HEK293 (cell line): ENCODE measurements at regions not wholly inside any gene's neighbourhood (a gene's known extent, or its start where the extent isn't known, plus 50 kb on each side); places are given as distances from the start of the nearest gene placed in this dataset.

Experiments
- CTCF ChIA-PET: fragments of 350-600 bp; formaldehyde crosslinking; extraction: SDS; loops from one replicate; lab custom pipeline; 2021; ENCODE audit warnings: antibody characterized with exemption; lab: Yijun Ruan, JAX
- POLR2A ChIA-PET: fragments of 300-600 bp; formaldehyde crosslinking; extraction: SDS; loops from one replicate; lab custom pipeline; 2020; ENCODE audit warnings: antibody characterized with exemption, inconsistent platforms; lab: Yijun Ruan, JAX
- H3K27ac ChIP-seq: fragments of 200-500 bp; sonication (Bioruptor generic); 2 replicates; pipeline ENCODE4 v1.5.1; 2014; ENCODE audit warnings: low read depth, low read length, control low read depth, inconsistent platforms; ENCODE audit errors: extremely low read depth
- H3K36me3 ChIP-seq, 2 experiments: fragments of 200-500 bp in 1 of 2; sonication (Bioruptor generic) in 1 of 2; 1 replicate in 1 of 2; 2 replicates in 1 of 2; pipeline ENCODE4 v1.5.1; 2014 to 2017; ENCODE audit warnings: inconsistent platforms in 2 of 2, low read length in 2 of 2; ENCODE audit not compliant: control insufficient read depth in 2 of 2, insufficient read depth in 1 of 2
- H3K4me1 ChIP-seq: fragments of 200-500 bp; sonication (Bioruptor generic); 2 replicates; pipeline ENCODE4 v1.5.1; 2014; ENCODE audit warnings: mild to moderate bottlenecking, low read length, inconsistent platforms; ENCODE audit not compliant: control insufficient read depth, insufficient read depth
- H3K4me3 ChIP-seq: 2 replicates; pipeline ENCODE4 v1.5.1; 2011; ENCODE audit warnings: low read depth, mild to moderate bottlenecking, control low read depth, low read length, moderate library complexity
- H3K9me3 ChIP-seq: fragments of 200-500 bp; sonication (Bioruptor generic); 2 replicates; pipeline ENCODE4 v1.5.1; 2014; ENCODE audit warnings: low read depth, low read length, inconsistent platforms; ENCODE audit not compliant: control insufficient read depth, insufficient read depth
- PRDM2 ChIP-seq: fragments of 450-650 bp; formaldehyde crosslinking; IDR thresholded peaks from 2 replicates; pipeline ENCODE4 v1.5.1; 2016; ENCODE audit warnings: missing biosample characterization, missing genetic modification characterization, borderline replicate concordance
- REPIN1 ChIP-seq: fragments of 450-650 bp; formaldehyde crosslinking; IDR thresholded peaks from 2 replicates; pipeline ENCODE4 v1.5.1; 2017; ENCODE audit warnings: missing biosample characterization, missing genetic modification characterization, low read depth
- ZFHX2 ChIP-seq: fragments of 450-650 bp; formaldehyde crosslinking; conservative IDR thresholded peaks from 2 replicates; pipeline ENCODE4 v1.5.1; 2016; ENCODE audit warnings: missing biosample characterization, missing genetic modification characterization
- ZNF10 ChIP-seq: fragments of 450-650 bp; formaldehyde crosslinking; IDR thresholded peaks from 2 replicates; pipeline ENCODE4 v1.5.1; 2017; ENCODE audit warnings: missing biosample characterization, missing genetic modification characterization
- ZNF16 ChIP-seq: fragments of 450-650 bp; formaldehyde crosslinking; IDR thresholded peaks from 2 replicates; pipeline ENCODE4 v1.5.1; 2016; ENCODE audit warnings: low read depth, missing biosample characterization, missing genetic modification characterization
- ZNF184 ChIP-seq: fragments of 450-650 bp; IDR thresholded peaks from 2 replicates; pipeline ENCODE4 v1.5.1; 2018; ENCODE audit warnings: missing biosample characterization, mild to moderate bottlenecking, missing genetic modification characterization
- ZNF19 ChIP-seq: fragments of 450-650 bp; formaldehyde crosslinking; IDR thresholded peaks from 2 replicates; pipeline ENCODE4; 2016; ENCODE audit warnings: missing biosample characterization, missing genetic modification characterization, low read depth
- ZNF23 ChIP-seq: fragments of 450-650 bp; formaldehyde crosslinking; IDR thresholded peaks from 2 replicates; pipeline ENCODE4 v1.5.1; 2016; ENCODE audit warnings: missing biosample characterization, missing genetic modification characterization, borderline replicate concordance
- ZNF248 ChIP-seq: fragments of 450-650 bp; formaldehyde crosslinking; IDR thresholded peaks from 2 replicates; pipeline ENCODE4 v1.5.1; 2017; ENCODE audit warnings: missing biosample characterization, missing genetic modification characterization
- ZNF292 ChIP-seq: fragments of 450-650 bp; formaldehyde crosslinking; IDR thresholded peaks from 2 replicates; pipeline ENCODE4 v1.5.1; 2016; ENCODE audit warnings: low read depth, missing biosample characterization, missing genetic modification characterization, borderline replicate concordance
- ZNF350 ChIP-seq: fragments of 450-650 bp; formaldehyde crosslinking; IDR thresholded peaks from 2 replicates; pipeline ENCODE4 v1.5.0; 2017; ENCODE audit warnings: missing biosample characterization, mild to moderate bottlenecking, missing genetic modification characterization
- ZNF394 ChIP-seq: fragments of 450-650 bp; formaldehyde crosslinking; IDR thresholded peaks from 2 replicates; pipeline ENCODE4 v1.5.1; 2016; ENCODE audit warnings: missing biosample characterization, missing genetic modification characterization, mild to moderate bottlenecking, moderate library complexity, borderline replicate concordance
- ZNF398 ChIP-seq: fragments of 450-650 bp; formaldehyde crosslinking; IDR thresholded peaks from 2 replicates; pipeline ENCODE4 v1.5.1; 2017; ENCODE audit warnings: missing biosample characterization, missing genetic modification characterization
- ZNF473 ChIP-seq: fragments of 450-650 bp; formaldehyde crosslinking; IDR thresholded peaks from 2 replicates; pipeline ENCODE4 v1.5.1; 2017; ENCODE audit warnings: missing biosample characterization, missing genetic modification characterization
- ZNF558 ChIP-seq: fragments of 450-650 bp; formaldehyde crosslinking; IDR thresholded peaks from 2 replicates; pipeline ENCODE4 v1.5.1; 2016; ENCODE audit warnings: missing biosample characterization, missing genetic modification characterization
- ZNF560 ChIP-seq: fragments of 450-650 bp; formaldehyde crosslinking; IDR thresholded peaks from 2 replicates; pipeline ENCODE4 v1.5.1; 2017; ENCODE audit warnings: missing biosample characterization, missing genetic modification characterization, borderline replicate concordance
- ZNF677 ChIP-seq: fragments of 450-650 bp; IDR thresholded peaks from 2 replicates; pipeline ENCODE4 v1.5.0; 2018; ENCODE audit warnings: missing biosample characterization, mild to moderate bottlenecking, missing genetic modification characterization, moderate library complexity
- ZNF768 ChIP-seq: fragments of 450-650 bp; formaldehyde crosslinking; IDR thresholded peaks from 2 replicates; pipeline ENCODE4 v1.5.1; 2018; ENCODE audit warnings: missing biosample characterization, mild to moderate bottlenecking, missing genetic modification characterization
- ZNF837 ChIP-seq: fragments of 450-650 bp; formaldehyde crosslinking; IDR thresholded peaks from 2 replicates; pipeline ENCODE4 v1.5.1; 2016; ENCODE audit warnings: missing biosample characterization, missing genetic modification characterization
- TF ChIP-seq, protein P1 (sequence below): fragments of 450-650 bp; IDR thresholded peaks from 2 replicates; pipeline ENCODE4 v1.5.1; 2018; ENCODE audit warnings: missing biosample characterization, mild to moderate bottlenecking, missing genetic modification characterization

DNA sequence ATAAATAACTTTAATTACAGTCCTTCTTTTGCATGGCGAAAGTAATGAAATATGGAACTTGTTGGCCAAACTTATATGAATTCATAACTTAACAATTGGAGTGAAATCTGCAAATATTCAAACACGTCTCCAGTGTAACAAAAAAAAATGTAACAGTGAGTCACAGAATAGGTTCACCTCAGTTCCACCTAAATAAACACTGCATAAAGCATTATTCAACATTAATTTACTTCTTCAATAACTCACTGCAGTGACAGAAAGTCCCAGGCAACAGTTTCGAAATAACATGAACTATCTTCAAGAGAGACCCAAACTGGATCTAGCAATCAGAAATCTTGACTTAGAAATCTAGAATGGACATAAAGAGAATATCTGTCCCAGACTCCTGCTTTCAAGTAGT, 75.6 kb downstream of the GMNC start (continued):
- no peak for TF ChIP-seq ZNF23 (tag by site-specific recombination)

GRCh38 chr3:190785047-190785446, 77.4 kb downstream of the GMNC start:
- H3K27ac ChIP-seq = no peak overlapping the region
- H3K36me3 ChIP-seq = no peaks in the 10 kb centered on the region
- H3K9me3 ChIP-seq = no peaks in the 10 kb centered on the region
- TF ChIP-seq ZNF10 (peak; percentile 92), ZNF19 (tag by site-specific recombination) (no peak), ZNF394 (tag by site-specific recombination) (no peak), ZNF248 (no peak)
- POLR2A ChIA-PET = no interaction called here
- H3K4me3 ChIP-seq = no peak overlapping the region
- no peaks in the 10 kb centered on the region for H3K4me1 ChIP-seq
- CTCF ChIA-PET = no interaction called here

- no peak overlapping the region for H3K27ac ChIP-seq
- no peaks in the 10 kb centered on the region for H3K36me3 ChIP-seq
- no peaks in the 10 kb centered on the region for H3K4me1 ChIP-seq
- ChIA-PET POLR2A (no interaction called here), CTCF (interaction anchor here (0.6 to 1.0 kb wide), 2 partner anchors 66 to 104 kb away, joined by 3 to 5 read pairs; no protein-coding TSS in a partner anchor)
- no peak overlapping the region for H3K4me3 ChIP-seq
- no peak for TF ChIP-seq ZNF768 (tag by site-specific recombination)
- no peak for TF ChIP-seq ZNF292 (tag by site-specific recombination)
- TF ChIP-seq PRDM2 = no peak
- TF ChIP-seq ZNF398 (tag by site-specific recombination) = no peak
- TF ChIP-seq ZFHX2 (tag by site-specific recombination) = no peak
- TF ChIP-seq ZNF560 (tag by site-specific recombination) = no peak
- TF ChIP-seq, protein P1, sequence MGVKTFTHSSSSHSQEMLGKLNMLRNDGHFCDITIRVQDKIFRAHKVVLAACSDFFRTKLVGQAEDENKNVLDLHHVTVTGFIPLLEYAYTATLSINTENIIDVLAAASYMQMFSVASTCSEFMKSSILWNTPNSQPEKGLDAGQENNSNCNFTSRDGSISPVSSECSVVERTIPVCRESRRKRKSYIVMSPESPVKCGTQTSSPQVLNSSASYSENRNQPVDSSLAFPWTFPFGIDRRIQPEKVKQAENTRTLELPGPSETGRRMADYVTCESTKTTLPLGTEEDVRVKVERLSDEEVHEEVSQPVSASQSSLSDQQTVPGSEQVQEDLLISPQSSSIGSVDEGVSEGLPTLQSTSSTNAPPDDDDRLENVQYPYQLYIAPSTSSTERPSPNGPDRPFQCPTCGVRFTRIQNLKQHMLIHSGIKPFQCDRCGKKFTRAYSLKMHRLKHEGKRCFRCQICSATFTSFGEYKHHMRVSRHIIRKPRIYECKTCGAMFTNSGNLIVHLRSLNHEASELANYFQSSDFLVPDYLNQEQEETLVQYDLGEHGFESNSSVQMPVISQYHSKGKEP (tag by site-specific recombination) = no peak
- TF ChIP-seq ZNF350 (tag by site-specific recombination) = no peak
- no peak for TF ChIP-seq ZNF184 (tag by site-specific recombination)
- TF ChIP-seq ZNF677 (tag by site-specific recombination) = no peak
- no peak for TF ChIP-seq ZNF837 (tag by site-specific recombination)
- TF ChIP-seq ZNF473 = no peak
- no peak for TF ChIP-seq ZNF16 (tag by site-specific recombination)
- no peak for TF ChIP-seq ZNF558 (tag by site-specific recombination)
- no peak for TF ChIP-seq REPIN1 (tag by site-specific recombination)
- H3K9me3 ChIP-seq = no peaks in the 10 kb centered on the region
These were observed 82.0 kb downstream of the GMNC start for GRCh38 chr3:190780524-190780923.
